Lung microvascular endothelial cell (primary cell): ENCODE measurements at regions not wholly inside any gene's neighbourhood (a gene's known extent, or its start where the extent isn't known, plus 50 kb on each side); places are given as distances from the start of the nearest gene placed in this dataset.
"Not testable (repeated sequence)": the region's sequence is repeated elsewhere in the genome, so short reads cannot be mapped to it uniquely, and the experiment has no call there.

ENCODE experiments used
- DNase-seq, 2 donors: peaks; one replicate each; pipeline versions ENCODE4 v3.0.0 to v3.0.0-alpha.2; 2010; ENCODE audit warnings: low read depth in 2 of 2

DNA sequence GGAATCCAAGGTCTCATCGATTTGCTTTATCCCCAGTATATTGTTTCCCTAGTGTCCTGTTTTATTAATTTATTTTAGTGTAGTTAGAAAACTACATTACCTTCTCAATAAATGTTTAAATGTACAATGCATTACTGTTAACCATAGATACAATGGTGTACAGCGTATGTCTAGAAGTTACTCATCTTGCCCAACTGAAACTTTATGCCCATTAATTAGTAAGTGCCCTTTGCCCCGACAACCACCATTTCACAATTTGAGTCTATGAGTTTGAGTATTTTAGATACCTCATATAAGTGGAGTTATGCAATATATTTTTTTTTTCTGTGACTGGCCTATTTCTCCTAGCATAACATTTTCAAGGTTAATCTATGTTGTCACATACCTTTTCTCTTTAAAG, 1343.0 kb upstream of the SLC39A10 start:
- DNase-seq = no peak

GRCh38 chr2:194304191-194304590, 1352.8 kb upstream of the SLC39A10 start:
- DNase-seq = no peak

DNA sequence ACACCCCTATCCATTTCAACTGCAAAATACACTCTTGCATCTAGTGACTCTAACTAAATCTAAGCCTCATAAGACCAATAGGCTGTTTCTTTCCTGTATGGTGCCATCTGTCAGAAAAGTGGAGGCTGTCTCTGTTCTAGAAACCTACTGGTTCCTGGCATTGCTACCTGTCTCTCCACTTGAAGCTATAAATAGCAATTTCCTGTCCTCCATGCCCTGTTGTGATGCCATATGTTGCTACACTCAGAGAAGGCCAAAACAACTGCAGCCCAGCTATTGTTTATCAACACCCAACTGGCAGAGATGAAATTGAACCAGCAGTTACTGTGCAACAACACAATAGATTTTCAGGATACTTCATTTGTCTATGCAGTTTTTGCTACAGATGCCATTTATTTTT, 1355.1 kb upstream of the SLC39A10 start:
- no peak for DNase-seq

DNA sequence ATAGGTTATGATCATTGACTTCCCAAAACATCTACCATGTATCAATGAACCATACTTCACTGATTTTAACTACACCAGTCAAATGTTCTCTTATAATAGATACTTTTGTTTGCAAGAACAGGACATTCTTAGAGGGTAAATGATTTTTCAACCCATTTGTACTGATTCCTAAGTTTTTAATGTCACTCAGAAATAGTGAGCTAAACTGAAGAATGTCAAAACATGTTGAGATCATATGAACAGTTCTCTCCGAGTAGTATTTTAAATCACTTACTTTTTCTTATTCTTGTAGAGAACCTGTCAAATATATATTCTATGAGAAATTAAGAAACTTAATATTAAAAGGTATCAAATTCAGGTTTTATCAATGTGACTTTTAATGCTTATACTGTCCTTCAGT, 1362.9 kb upstream of the SLC39A10 start:
- no peak for DNase-seq

- no peak for DNase-seq
Measured at GRCh38 chr2:194291104-194291503, 1365.9 kb upstream of the SLC39A10 start.

- DNase-seq = no peak
Measured at GRCh38 chr2:194289712-194290346, 1367.2 kb upstream of the SLC39A10 start.

- not testable (repeated sequence) for DNase-seq
Measured at GRCh38 chr2:194276667-194277066, 1380.4 kb upstream of the SLC39A10 start.

GRCh38 chr2:194271293-194271961, 1385.6 kb upstream of the SLC39A10 start:
- no peak for DNase-seq

DNA sequence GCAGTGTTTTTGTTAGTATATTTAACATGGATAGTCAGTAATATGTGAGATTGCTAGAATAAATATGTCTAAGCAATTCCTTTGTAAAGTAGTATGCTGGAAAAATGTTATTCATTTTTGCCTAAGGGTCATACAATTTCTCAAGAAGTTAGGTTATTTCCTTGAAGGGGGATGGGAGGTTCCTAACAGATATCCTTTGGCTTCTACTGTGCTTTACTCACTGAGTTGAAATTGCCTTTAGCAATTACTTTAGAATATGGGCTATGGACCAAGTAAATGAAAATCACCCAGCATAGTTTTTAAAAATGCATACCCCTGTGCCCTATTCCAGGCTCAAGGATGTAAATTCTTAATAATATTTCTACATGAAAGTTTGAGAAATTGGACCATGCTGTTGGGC, 1386.4 kb upstream of the SLC39A10 start:
- DNase-seq = no peak

DNA sequence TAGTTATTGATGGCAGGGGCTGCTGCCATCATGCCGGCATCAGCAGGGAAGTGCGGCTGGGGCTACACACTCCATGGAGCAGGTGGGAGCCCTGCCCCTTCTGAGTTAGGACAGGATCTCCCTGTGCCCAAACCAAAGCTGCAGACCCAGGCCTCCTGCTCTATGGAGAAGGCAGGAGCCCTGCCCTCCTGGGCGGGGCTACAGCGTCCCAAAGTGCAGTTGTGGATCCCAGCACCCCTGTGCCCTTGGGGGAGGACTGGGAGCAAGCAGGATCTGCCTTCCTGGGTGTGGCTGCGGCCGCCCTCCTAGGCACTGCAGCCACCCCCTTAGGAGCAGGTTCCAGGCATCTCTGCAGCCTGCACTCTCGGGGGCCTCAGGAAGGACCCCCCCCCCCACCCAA, 1392.4 kb upstream of the SLC39A10 start:
- no peak for DNase-seq

GRCh38 chr2:194260185-194260584, 1396.8 kb upstream of the SLC39A10 start:
- no peak for DNase-seq

- no peak for DNase-seq
Measured at GRCh38 chr2:194257095-194257494, 1399.9 kb upstream of the SLC39A10 start.

- no peak for DNase-seq
Measured at GRCh38 chr2:194253528-194254259, 1403.3 kb upstream of the SLC39A10 start.

DNA sequence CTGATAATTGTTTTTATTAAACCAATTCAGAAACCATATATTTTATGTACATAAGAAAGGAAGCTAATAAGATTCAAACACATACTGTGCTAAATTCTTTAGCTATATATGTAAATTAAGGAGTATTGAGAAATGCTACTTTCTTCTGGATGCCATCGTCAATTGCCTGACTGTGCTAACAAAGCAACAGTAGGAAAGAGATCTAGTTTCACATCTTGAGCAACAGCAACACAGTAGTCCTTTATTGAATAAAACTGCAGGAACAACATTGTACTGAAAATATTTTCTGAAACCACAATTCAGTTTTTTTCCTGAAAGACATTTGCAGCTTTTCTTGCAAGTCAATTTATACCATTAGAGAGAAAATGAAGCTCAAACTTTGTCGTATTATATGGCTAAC, 1404.9 kb upstream of the SLC39A10 start:
- no peak for DNase-seq

GRCh38 chr2:194232600-194232999, 1424.4 kb upstream of the SLC39A10 start:
- DNase-seq = no peak

DNA sequence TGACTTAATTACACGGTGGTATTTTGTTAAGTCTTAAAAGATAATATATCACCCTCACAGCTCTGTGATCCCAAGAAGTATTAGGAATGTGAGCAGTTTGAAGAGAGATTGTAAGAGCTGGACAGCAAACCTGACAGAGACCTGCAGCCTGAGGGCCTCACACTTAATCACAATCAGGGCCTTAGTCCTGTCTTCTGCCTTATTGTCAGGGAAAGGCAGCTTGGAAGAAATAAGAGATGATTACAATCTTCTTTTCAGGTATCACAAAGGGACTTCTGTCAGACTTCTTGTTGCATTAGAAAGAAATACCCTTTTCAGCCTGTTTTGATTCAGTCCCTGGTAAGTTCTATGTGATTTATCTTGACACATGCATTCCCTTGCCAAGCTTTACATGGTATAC, 1433.8 kb upstream of the SLC39A10 start:
- no peak for DNase-seq

GRCh38 chr2:194214192-194214591, 1442.8 kb upstream of the SLC39A10 start:
- no peak for DNase-seq

DNA sequence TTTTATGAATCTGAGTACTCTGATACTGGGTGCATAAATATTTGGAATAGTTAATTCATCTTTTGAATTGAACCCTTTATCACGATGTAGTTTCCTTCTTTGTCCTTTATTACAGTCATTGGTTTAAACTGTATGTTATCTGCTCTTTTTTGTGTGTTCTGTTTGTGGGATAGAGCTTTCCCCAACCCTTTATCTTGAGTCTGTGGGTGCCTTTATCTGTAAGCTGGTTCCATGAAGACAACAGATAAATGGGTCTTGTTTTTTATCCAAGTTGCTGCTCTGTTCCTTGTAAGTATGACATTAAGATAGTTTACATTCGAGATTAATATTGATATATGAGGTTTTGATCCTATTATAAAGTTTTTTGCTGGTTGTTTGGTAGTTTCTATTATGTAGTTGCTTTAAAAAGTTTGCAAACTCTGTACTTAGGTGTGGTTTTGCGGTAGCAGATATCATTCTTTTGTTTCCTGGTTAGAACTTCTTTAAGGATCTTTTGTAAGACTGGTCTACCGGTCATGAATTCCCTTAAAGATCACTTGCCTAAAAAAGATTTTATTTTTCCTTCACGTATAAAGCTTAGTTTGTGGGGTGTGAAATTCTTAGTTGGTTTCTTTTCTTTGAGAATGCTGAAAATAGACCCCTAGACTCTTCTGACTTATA, 1451.3 kb upstream of the SLC39A10 start:
- no peak for DNase-seq

GRCh38 chr2:194203898-194204297, 1453.1 kb upstream of the SLC39A10 start:
- DNase-seq = no peak

GRCh38 chr2:194182888-194183287, 1474.1 kb upstream of the SLC39A10 start:
- no peak for DNase-seq

GRCh38 chr2:194176134-194176533, 1480.9 kb upstream of the SLC39A10 start:
- DNase-seq = no peak

DNA sequence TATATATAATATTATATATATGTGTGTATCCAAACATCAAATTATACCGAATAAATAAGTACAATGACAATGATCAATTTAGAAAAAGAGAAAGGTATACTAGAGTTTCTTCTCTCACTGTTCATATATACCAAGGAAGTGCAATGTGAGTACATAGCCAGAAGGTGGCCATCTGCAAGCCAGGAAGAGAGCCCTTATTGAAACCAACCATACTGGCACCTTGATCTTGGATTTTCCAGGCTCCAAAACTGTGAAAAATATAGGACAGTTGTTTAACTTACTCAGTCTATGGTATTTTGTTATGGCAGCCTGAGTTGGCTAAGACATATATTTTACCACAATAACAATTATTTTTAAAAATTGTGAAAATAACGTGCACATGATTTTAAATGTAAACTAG, 1490.2 kb upstream of the SLC39A10 start:
- peak; percentile 3 to 10 for DNase-seq
